ENCODE measurements at regions not wholly inside any gene's neighbourhood (a gene's known extent, or its start where the extent isn't known, plus 50 kb on each side); places are given as distances from the start of the nearest gene placed in this dataset.

- Histone ChIP-seq H3K9me3 (ENCODE audit: control insufficient read depth, low read depth, low read length) (no peaks in the 10 kb centered on the region), H3K27me3 (ENCODE audit: control insufficient read depth, insufficient read depth, low read length) (peaks cover 4% of the 10 kb centered on the region), H3K4me1 (ENCODE audit: control insufficient read depth, insufficient read depth, low read length) (no peaks in the 10 kb centered on the region), H3K36me3 (ENCODE audit: control insufficient read depth, insufficient read depth, low read length) (no peaks in the 10 kb centered on the region), H3K27ac (ENCODE audit: low read length) (no peak overlapping the region), H3K4me3 (ENCODE audit: low read length) (no peak overlapping the region)
- whole genome bisulfite sequencing (ENCODE audit: insufficient coverage, low lambda C conversion rate): 100% methylated on average over 1 of the region's 2 CpGs
- no peak for DNase-seq
These were observed 208.6 kb downstream of the HRH4 start for GRCh38 chr18:24669015-24669414.

GRCh38 chr18:24669502-24669901, 209.1 kb downstream of the HRH4 start:
- H3K4me1 ChIP-seq (ENCODE audit: control insufficient read depth, insufficient read depth, low read length): no peaks in the 10 kb centered on the region
- H3K27me3 ChIP-seq (ENCODE audit: control insufficient read depth, insufficient read depth, low read length): peaks cover 4% of the 10 kb centered on the region
- no peak for DNase-seq
- no peaks in the 10 kb centered on the region for H3K9me3 ChIP-seq (ENCODE audit: control insufficient read depth, low read depth, low read length)
- no peak overlapping the region for H3K4me3 ChIP-seq (ENCODE audit: low read length)
- H3K36me3 ChIP-seq (ENCODE audit: control insufficient read depth, insufficient read depth, low read length): no peaks in the 10 kb centered on the region
- no CpG with 5 or more reads among the region's 3 CpGs for WGBS (ENCODE audit: insufficient coverage, low lambda C conversion rate)
- no peak overlapping the region for H3K27ac ChIP-seq (ENCODE audit: low read length)

- H3K4me3 ChIP-seq (ENCODE audit: low read length): no peak overlapping the region
- peaks cover 4% of the 10 kb centered on the region for H3K27me3 ChIP-seq (ENCODE audit: control insufficient read depth, insufficient read depth, low read length)
- no peak for DNase-seq
- no peaks in the 10 kb centered on the region for H3K36me3 ChIP-seq (ENCODE audit: control insufficient read depth, insufficient read depth, low read length)
- 60% methylated on average over 1 of the region's 9 CpGs for WGBS (ENCODE audit: insufficient coverage, low lambda C conversion rate)
- no peaks in the 10 kb centered on the region for H3K9me3 ChIP-seq (ENCODE audit: control insufficient read depth, low read depth, low read length)
- H3K27ac ChIP-seq (ENCODE audit: low read length): no peak overlapping the region
- H3K4me1 ChIP-seq (ENCODE audit: control insufficient read depth, insufficient read depth, low read length): no peaks in the 10 kb centered on the region
These were observed 211.9 kb downstream of the HRH4 start for GRCh38 chr18:24672165-24672941.

- no CpG with 5 or more reads among the region's 4 CpGs for WGBS (ENCODE audit: insufficient coverage, low lambda C conversion rate)
- no peak for DNase-seq
These were observed 213.8 kb downstream of the HRH4 start for GRCh38 chr18:24674200-24674599.

GRCh38 chr18:24674605-24675004, 214.2 kb downstream of the HRH4 start:
- Histone ChIP-seq H3K9me3 (ENCODE audit: control insufficient read depth, low read depth, low read length) (no peaks in the 10 kb centered on the region), H3K27ac (ENCODE audit: low read length) (no peak overlapping the region), H3K36me3 (ENCODE audit: control insufficient read depth, insufficient read depth, low read length) (no peaks in the 10 kb centered on the region), H3K4me3 (ENCODE audit: low read length) (no peak overlapping the region), H3K4me1 (ENCODE audit: control insufficient read depth, insufficient read depth, low read length) (no peaks in the 10 kb centered on the region), H3K27me3 (ENCODE audit: control insufficient read depth, insufficient read depth, low read length) (peaks cover 2% of the 10 kb centered on the region)
- no peak for DNase-seq
- 80% methylated on average over 1 of the region's 3 CpGs for WGBS (ENCODE audit: insufficient coverage, low lambda C conversion rate)

More at GRCh38 chr18:24674200-24674599, 213.8 kb downstream of the HRH4 start:
- H3K36me3 ChIP-seq (ENCODE audit: control insufficient read depth, insufficient read depth, low read length): no peaks in the 10 kb centered on the region
- no peak overlapping the region for H3K27ac ChIP-seq (ENCODE audit: low read length)
- H3K4me3 ChIP-seq (ENCODE audit: low read length): no peak overlapping the region
- peaks cover 2% of the 10 kb centered on the region for H3K27me3 ChIP-seq (ENCODE audit: control insufficient read depth, insufficient read depth, low read length)
- H3K4me1 ChIP-seq (ENCODE audit: control insufficient read depth, insufficient read depth, low read length): no peaks in the 10 kb centered on the region
- no peaks in the 10 kb centered on the region for H3K9me3 ChIP-seq (ENCODE audit: control insufficient read depth, low read depth, low read length)

GRCh38 chr18:24677011-24677410, 216.6 kb downstream of the HRH4 start:
- no peaks in the 10 kb centered on the region for H3K27me3 ChIP-seq (ENCODE audit: control insufficient read depth, insufficient read depth, low read length)
- no peak for DNase-seq
- WGBS (ENCODE audit: insufficient coverage, low lambda C conversion rate): no CpG with 5 or more reads among the region's 1 CpG
- H3K27ac ChIP-seq (ENCODE audit: low read length): no peak overlapping the region
- no peaks in the 10 kb centered on the region for H3K9me3 ChIP-seq (ENCODE audit: control insufficient read depth, low read depth, low read length)
- H3K4me1 ChIP-seq (ENCODE audit: control insufficient read depth, insufficient read depth, low read length): no peaks in the 10 kb centered on the region
- H3K36me3 ChIP-seq (ENCODE audit: control insufficient read depth, insufficient read depth, low read length): no peaks in the 10 kb centered on the region
- no peak overlapping the region for H3K4me3 ChIP-seq (ENCODE audit: low read length)

- no peak overlapping the region for H3K4me3 ChIP-seq (ENCODE audit: low read length)
- no peaks in the 10 kb centered on the region for H3K9me3 ChIP-seq (ENCODE audit: control insufficient read depth, low read depth, low read length)
- H3K36me3 ChIP-seq (ENCODE audit: control insufficient read depth, insufficient read depth, low read length): no peaks in the 10 kb centered on the region
- WGBS (ENCODE audit: insufficient coverage, low lambda C conversion rate): 100% methylated on average over 1 of the region's 1 CpG
- H3K27ac ChIP-seq (ENCODE audit: low read length): no peak overlapping the region
- H3K4me1 ChIP-seq (ENCODE audit: control insufficient read depth, insufficient read depth, low read length): no peaks in the 10 kb centered on the region
- H3K27me3 ChIP-seq (ENCODE audit: control insufficient read depth, insufficient read depth, low read length): no peaks in the 10 kb centered on the region
- DNase-seq: no peak
These were observed 217.7 kb downstream of the HRH4 start for GRCh38 chr18:24678107-24678506.

GRCh38 chr18:24678626-24679025, 218.2 kb downstream of the HRH4 start:
- no peaks in the 10 kb centered on the region for H3K9me3 ChIP-seq (ENCODE audit: control insufficient read depth, low read depth, low read length)
- no peaks in the 10 kb centered on the region for H3K36me3 ChIP-seq (ENCODE audit: control insufficient read depth, insufficient read depth, low read length)
- no peak for DNase-seq
- 71% methylated on average over 1 of the region's 3 CpGs for WGBS (ENCODE audit: insufficient coverage, low lambda C conversion rate)
- H3K4me1 ChIP-seq (ENCODE audit: control insufficient read depth, insufficient read depth, low read length): no peaks in the 10 kb centered on the region
- no peaks in the 10 kb centered on the region for H3K27me3 ChIP-seq (ENCODE audit: control insufficient read depth, insufficient read depth, low read length)
- no peak overlapping the region for H3K4me3 ChIP-seq (ENCODE audit: low read length)
- no peak overlapping the region for H3K27ac ChIP-seq (ENCODE audit: low read length)

GRCh38 chr18:24679062-24679461, 218.6 kb downstream of the HRH4 start:
- Histone ChIP-seq H3K9me3 (ENCODE audit: control insufficient read depth, low read depth, low read length) (no peaks in the 10 kb centered on the region), H3K4me3 (ENCODE audit: low read length) (no peak overlapping the region), H3K36me3 (ENCODE audit: control insufficient read depth, insufficient read depth, low read length) (no peaks in the 10 kb centered on the region), H3K27me3 (ENCODE audit: control insufficient read depth, insufficient read depth, low read length) (no peaks in the 10 kb centered on the region), H3K4me1 (ENCODE audit: control insufficient read depth, insufficient read depth, low read length) (no peaks in the 10 kb centered on the region), H3K27ac (ENCODE audit: low read length) (no peak overlapping the region)
- 77% methylated on average over 3 of the region's 4 CpGs for WGBS (ENCODE audit: insufficient coverage, low lambda C conversion rate)
- no peak for DNase-seq

GRCh38 chr18:24683925-24684324, 223.5 kb downstream of the HRH4 start:
- Histone ChIP-seq H3K9me3 (ENCODE audit: control insufficient read depth, low read depth, low read length) (no peaks in the 10 kb centered on the region), H3K27ac (ENCODE audit: low read length) (no peak overlapping the region), H3K36me3 (ENCODE audit: control insufficient read depth, insufficient read depth, low read length) (no peaks in the 10 kb centered on the region), H3K4me1 (ENCODE audit: control insufficient read depth, insufficient read depth, low read length) (no peaks in the 10 kb centered on the region), H3K27me3 (ENCODE audit: control insufficient read depth, insufficient read depth, low read length) (no peaks in the 10 kb centered on the region), H3K4me3 (ENCODE audit: low read length) (no peak overlapping the region)
- no peak for DNase-seq
- WGBS (ENCODE audit: insufficient coverage, low lambda C conversion rate): no CpG with 5 or more reads among the region's 1 CpG
